ENCODE measurements at regions not wholly inside any gene's neighbourhood (a gene's known extent, or its start where the extent isn't known, plus 50 kb on each side); places are given as distances from the start of the nearest gene placed in this dataset.
A peak's percentile ranks its signal among the peaks of the same experiment; 100 is the strongest.
"Not testable (repeated sequence)": the region's sequence is repeated elsewhere in the genome, so short reads cannot be mapped to it uniquely, and the experiment has no call there.

- DNase-seq = no peak
These were observed 126.2 kb downstream of the KLF6 start for GRCh38 chr10:3658766-3659165.

GRCh38 chr10:3656214-3656613, 128.8 kb downstream of the KLF6 start:
- no peak for DNase-seq

DNA sequence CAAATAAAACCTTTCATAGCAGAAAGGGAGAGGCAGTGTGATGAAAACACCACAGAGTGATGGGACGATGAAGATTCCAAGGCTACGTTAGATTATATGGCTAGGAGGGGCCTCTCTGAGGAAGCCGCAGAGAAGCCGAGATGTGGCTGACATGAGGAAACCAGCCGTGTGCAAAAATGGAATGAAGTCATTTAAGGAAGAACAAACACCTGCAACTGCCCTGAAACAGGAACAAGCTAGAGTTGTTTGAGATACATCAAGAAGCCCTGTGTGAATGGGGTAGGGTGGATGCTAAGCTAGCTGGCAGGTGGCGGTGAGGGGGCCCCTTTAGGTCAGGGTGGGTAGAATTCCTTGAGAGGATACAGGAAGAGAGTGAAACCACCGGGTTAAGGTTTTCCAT, 129.5 kb downstream of the KLF6 start:
- DNase-seq = peak; percentile 48

DNA sequence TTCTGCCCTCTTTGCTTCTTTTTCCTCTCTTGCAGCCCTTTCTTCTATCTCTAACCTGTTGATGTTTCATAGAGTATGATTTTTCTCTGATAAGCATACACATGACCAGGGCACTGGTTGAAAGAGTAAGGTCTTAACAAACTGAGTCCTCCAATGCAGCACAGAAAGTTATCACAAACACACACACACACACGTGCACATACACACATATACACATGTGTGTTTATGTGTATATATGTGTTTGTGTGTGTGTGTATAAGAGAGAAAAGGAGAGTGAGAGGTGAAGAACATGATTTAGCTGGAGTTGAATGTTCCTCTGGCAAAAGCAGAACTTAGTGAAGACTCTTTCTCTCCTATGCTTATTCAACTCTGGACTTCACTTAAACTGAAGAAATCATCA, 130.0 kb downstream of the KLF6 start:
- DNase-seq = peak; percentile 31

- DNase-seq = no peak
These were observed 130.5 kb downstream of the KLF6 start for GRCh38 chr10:3654496-3654895.

DNA sequence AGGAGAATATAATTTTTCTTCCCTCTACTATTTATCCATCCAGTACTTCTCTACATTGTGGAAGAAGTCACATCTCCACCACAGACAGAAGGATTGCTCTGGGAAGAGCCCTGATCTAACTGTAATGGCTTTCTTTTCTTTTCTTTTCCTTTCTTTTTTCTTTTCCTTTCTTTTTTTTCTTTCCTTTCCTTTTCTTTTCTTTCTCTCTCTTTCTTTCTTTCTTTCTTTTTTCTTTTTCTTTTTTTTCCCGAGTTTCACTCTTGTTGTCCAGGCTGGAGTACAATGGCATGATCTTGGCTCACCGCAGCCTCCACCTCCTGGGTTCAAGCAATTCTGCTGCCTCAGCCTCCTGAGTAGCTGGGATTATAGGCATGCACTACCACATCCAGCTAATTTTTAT, 131.7 kb downstream of the KLF6 start:
- DNase-seq = not testable (repeated sequence)

DNA sequence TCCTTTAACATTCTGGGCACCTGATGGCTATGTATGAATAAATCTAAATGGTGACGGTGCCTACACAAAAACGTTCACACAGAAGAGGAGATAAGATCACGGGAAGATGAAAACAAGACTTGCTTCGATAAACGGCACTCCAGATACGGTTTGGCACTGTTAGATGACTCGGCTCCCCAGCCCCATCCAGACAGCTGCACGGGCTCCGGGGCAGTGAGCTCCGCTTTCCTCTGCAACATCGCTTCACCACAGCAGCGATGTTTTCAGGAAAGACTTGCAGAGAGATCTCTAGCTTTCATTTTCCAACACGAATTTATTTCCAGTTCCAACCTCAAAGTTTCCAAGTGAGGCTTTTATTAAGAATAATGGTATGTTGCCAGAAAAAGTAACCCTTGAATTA, 132.1 kb downstream of the KLF6 start:
- peak; percentile 7 for DNase-seq

- no peak for DNase-seq
These were observed 132.9 kb downstream of the KLF6 start for GRCh38 chr10:3651969-3652653.

GRCh38 chr10:3648576-3648975, 136.4 kb downstream of the KLF6 start:
- no peak for DNase-seq

DNA sequence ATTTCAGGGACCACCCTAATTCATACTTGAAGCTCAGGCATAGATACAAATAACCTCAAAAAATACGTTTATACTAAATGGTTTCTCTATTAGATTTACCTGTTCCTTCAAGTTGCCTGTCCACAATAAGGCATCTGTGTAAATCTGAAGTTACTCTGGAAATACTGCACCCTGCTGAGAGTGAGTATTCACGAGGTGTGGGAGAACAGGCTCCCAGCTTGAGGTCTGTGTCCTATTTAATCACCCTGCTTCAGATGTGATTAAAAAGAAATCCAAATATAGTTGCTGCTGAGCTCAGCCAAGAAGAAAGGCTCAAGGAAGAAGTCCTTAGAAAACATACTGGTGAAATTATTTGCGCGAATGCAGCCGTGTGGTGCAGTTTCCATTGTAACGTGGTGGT, 136.8 kb downstream of the KLF6 start:
- no peak for DNase-seq

DNA sequence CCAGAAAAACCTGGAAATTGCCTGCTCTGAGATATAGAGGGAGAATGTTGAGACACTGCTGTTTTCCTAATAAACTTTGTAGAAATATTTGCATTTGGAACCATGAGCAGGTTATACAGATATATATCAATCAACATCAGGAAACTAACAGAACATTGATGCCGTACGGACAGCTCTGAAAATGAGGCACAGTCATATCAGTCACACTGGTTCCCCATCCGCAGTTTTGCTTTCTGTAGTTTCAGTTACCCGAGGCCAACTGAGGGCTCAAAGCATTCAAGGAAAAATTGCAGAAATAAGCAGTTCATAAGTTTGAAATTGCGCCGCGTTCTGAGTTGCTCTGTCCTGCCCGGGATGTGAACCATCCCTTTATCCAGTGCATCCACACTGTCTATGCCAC, 137.9 kb downstream of the KLF6 start:
- DNase-seq = no peak

DNA sequence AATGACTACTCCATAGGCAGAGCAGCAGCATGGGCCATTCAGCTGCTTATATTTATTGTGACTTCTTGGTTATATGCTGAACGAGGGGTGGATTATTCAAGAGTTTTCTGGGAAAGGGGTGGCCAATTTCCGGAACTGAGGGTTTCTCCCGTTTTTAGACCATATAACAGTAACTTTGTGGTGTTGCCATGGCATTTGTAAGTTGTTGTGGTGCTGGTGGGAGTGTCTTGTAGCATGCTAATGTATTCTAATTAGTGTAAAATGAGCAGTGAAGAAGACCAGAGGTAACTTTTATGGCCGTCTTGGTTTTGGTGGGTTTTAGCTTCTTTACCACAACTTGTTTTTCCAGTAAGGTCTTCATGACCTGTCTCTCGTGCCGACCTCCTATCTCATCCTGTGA, 139.6 kb downstream of the KLF6 start:
- DNase-seq = no peak

DNA sequence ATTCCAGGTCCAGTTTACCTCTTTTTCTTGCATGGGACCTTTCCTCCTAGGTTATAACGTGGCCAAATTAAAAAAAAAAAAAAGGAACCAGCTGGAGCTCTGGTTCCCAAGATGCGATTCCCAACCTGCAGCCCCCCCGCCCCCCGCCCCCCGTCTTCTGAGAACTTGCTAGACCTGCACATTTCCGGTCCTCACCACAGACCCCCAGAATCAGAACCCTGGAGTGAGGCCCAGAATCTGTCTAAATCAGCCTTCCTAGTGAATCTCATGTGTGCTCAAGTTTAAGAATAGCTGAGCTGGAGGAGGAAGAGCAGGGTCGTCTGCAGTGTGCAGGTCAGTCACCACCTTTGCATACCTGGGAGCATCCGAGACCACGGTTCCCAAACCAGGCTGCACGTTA, 144.2 kb downstream of the KLF6 start:
- DNase-seq = no peak

DNA sequence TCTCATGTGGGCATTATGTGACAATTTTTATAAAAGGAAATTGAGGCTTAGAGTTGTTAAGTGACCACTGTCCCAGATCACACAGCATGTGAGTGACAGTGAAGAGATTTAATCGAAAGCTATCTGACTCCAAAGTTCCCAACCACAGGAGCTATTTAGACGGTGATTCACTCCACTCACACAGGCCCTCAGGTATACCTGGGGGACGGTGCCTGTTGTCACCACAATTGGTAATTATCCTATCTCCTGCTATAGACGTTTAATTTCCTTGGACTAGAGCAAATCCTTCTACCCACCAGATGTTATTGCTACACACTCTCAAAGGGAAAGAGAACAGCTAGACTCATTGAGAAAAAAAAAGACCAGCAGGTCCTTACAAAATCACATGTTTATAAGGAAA, 145.5 kb downstream of the KLF6 start:
- no peak for DNase-seq

GRCh38 chr10:3636356-3637181, 148.4 kb downstream of the KLF6 start:
- no peak for DNase-seq

GRCh38 chr10:3635697-3636096, 149.3 kb downstream of the KLF6 start:
- DNase-seq = no peak

- no peak for DNase-seq
These were observed 149.8 kb downstream of the KLF6 start for GRCh38 chr10:3635211-3635671.

- not testable (repeated sequence) for DNase-seq
These were observed 150.4 kb downstream of the KLF6 start for GRCh38 chr10:3634646-3635045.

GRCh38 chr10:3631701-3632330, 153.2 kb downstream of the KLF6 start:
- no peak for DNase-seq

DNA sequence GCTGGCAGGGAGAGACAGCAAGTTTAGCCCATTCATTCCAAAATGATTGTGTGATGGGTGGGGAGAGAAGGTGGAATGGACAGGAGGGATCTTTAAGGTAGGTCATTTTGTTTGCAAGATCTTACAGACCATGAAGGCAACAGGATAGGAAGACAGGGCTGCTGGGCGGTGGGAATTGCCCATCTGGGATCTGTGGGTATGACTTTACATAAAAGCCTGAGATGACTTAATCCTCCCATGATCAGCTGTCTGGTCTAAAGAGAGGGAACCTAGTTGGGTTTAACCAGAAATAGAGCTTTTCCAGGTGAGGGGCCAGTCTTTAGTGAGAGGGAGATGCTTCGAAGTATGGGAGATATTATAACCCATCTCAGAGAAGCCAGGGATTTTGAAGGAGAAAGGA, 153.7 kb downstream of the KLF6 start:
- DNase-seq = no peak

- DNase-seq = no peak
These were observed 158.9 kb downstream of the KLF6 start for GRCh38 chr10:3625959-3626751.

DNA sequence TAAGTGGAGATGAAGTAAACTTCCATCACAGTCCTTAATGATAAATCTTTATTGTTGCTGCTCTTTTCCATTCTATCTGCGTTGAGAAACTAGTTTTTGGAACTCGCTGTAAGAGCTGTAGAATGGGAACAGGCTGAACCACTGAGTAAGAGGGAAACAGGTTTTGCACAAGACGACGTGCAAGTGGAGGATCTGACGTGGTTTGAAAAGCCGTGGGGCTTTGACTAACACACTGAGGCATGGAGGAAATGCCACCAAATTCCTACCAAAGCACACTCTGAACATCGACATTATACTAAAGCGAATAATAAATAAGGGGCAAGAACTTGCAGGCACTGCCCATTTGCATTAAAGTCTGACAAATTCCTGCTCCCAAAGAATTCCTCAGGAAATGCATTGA, 160.6 kb downstream of the KLF6 start:
- no peak for DNase-seq

DNA sequence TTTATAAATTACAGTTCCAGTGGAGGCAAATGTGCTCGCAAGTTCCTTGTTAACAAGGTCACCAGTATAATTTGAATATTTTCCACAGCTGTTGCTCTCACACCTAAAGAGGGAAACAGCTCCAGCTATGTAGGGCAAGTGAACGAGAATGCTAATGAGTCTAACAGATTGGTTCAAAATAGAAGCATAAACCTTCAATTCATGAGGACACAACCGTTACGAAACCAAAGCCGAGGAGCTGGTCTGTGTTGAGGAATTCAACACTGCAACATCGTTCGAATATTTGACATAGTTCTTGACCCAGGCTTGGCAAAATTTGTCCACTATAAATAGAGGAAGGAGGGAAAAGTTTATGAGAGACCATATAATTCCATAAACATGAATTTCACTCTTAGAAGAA, 161.3 kb downstream of the KLF6 start:
- DNase-seq = no peak
